A549 (cell line): ENCODE measurements at regions not wholly inside any gene's neighbourhood (a gene's known extent, or its start where the extent isn't known, plus 50 kb on each side); places are given as distances from the start of the nearest gene placed in this dataset.

ENCODE experiments used
- ATAC-seq, 2 experiments: fragments of 200-7000 bp in 1 of 2; fragments of >200 bp in 1 of 2; cut with Nextera tagmentation in 1 of 2; cut with Tn5 transposase in 1 of 2; 3 replicates each; pipeline versions ENCODE4 v1.8.0 to v1.9.1; 2018 to 2020; ENCODE audit warnings: mild to moderate bottlenecking in 1 of 2, moderate library complexity in 1 of 2
- CTCF ChIA-PET: fragments of 300-600 bp; sonication (Branson Sonifier 250); formaldehyde crosslinking; extraction: SDS; loops from one replicate; lab custom pipeline; 2021; ENCODE audit warnings: antibody characterized with exemption, inconsistent platforms; lab: Yijun Ruan, JAX
- POLR2A ChIA-PET: fragments of 350-600 bp; formaldehyde crosslinking; extraction: SDS; loops from one replicate; lab custom pipeline; 2021; ENCODE audit warnings: antibody characterized with exemption, inconsistent platforms; lab: Yijun Ruan, JAX
- DNase-seq, 2 experiments: peaks; one replicate each; pipeline versions ENCODE4 v3.0.0 to v3.0.0-alpha.2; 2011 to 2016; ENCODE audit warnings: low read depth in 1 of 2, low spot score in 1 of 2
- FAIRE-seq: peaks from 2 replicates; lab custom pipeline; 2011; peaks lifted over from hg19 to GRCh38; lab: Jason Lieb, UNC
- H3K27ac ChIP-seq, 2 experiments: fragments of >200 bp; sonication (Bioruptor Twin); formaldehyde crosslinking; 3 replicates each; pipeline ENCODE4 v1.5.1; 2016 to 2017
- H3K4me1 ChIP-seq: fragments of >200 bp; sonication (Bioruptor Twin); formaldehyde crosslinking; 3 replicates; pipeline ENCODE4 v1.6.1; 2016
- H3K4me2 ChIP-seq: fragments of >200 bp; sonication (Bioruptor Twin); formaldehyde crosslinking; 3 replicates; pipeline ENCODE4 v1.6.1; 2016
- H3K4me3 ChIP-seq: fragments of >200 bp; sonication (Bioruptor Twin); formaldehyde crosslinking; 3 replicates; pipeline ENCODE4 v1.5.1; 2016
- H3K9me3 ChIP-seq: fragments of >200 bp; sonication (Bioruptor Twin); formaldehyde crosslinking; 3 replicates; pipeline ENCODE4 v1.6.1; 2016
- CBX2 ChIP-seq: fragments of 200-600 bp; sonication (generic); IDR thresholded peaks from 2 replicates; pipeline ENCODE4 v1.6.1; 2016; ENCODE audit warnings: low read depth, mild to moderate bottlenecking, borderline replicate concordance
- CEBPB ChIP-seq, 2 experiments: fragments of >200 bp in 1 of 2; sonication (Bioruptor Twin) in 1 of 2; formaldehyde crosslinking in 1 of 2; IDR thresholded peaks; 2 replicates each; pipeline ENCODE4 v1.6.1; 2012 to 2016
- CHD4 ChIP-seq: fragments of 200-600 bp; sonication (generic); IDR thresholded peaks from 2 replicates; pipeline ENCODE4 v1.6.1; 2016; ENCODE audit warnings: antibody characterized with exemption, mild to moderate bottlenecking, borderline replicate concordance
- CTCF ChIP-seq: fragments of >200 bp; sonication (Bioruptor Twin); formaldehyde crosslinking; IDR thresholded peaks from 3 replicates; pipeline ENCODE4 v1.5.1; 2016
- ESRRA ChIP-seq: fragments of 150-350 bp; IDR thresholded peaks from 2 replicates; pipeline ENCODE4 v1.6.1; 2014; ENCODE audit warnings: mild to moderate bottlenecking, low read length, borderline replicate concordance
- FOSL2 ChIP-seq, 2 experiments: fragments of 450-650 bp in 1 of 2; fragments of >200 bp in 1 of 2; sonication (Bioruptor Twin) in 1 of 2; formaldehyde crosslinking; IDR thresholded peaks; 2 replicates each; pipeline versions ENCODE4 v1.5.0 to v1.6.1; 2016 to 2020; ENCODE audit warnings: mild to moderate bottlenecking in 1 of 2, moderate library complexity in 1 of 2
- HEYL ChIP-seq: fragments of 250-450 bp; sonication (Bioruptor Pico); IDR thresholded peaks from 2 replicates; pipeline ENCODE4 v1.8.0; 2021; ENCODE audit warnings: mild to moderate bottlenecking, moderate library complexity
- HMGXB4 ChIP-seq: fragments of 250-450 bp; sonication (Bioruptor Pico); IDR thresholded peaks from 2 replicates; pipeline ENCODE4 v1.5.0; 2021; ENCODE audit warnings: mild to moderate bottlenecking, moderate library complexity, borderline replicate concordance
- MAX ChIP-seq: IDR thresholded peaks from 2 replicates; pipeline ENCODE4 v1.6.1; 2012
- NR3C1 ChIP-seq: fragments of >200 bp; sonication (Bioruptor Twin); formaldehyde crosslinking; IDR thresholded peaks from 3 replicates; pipeline ENCODE4 v1.6.1; 2017
- PHF8 ChIP-seq: fragments of 200-600 bp; sonication (generic); IDR thresholded peaks from 2 replicates; pipeline ENCODE4 v1.6.1; 2016; ENCODE audit warnings: low read depth, mild to moderate bottlenecking, antibody characterized with exemption, moderate library complexity, borderline replicate concordance
- SREBF2 ChIP-seq: fragments of 450-650 bp; IDR thresholded peaks from 2 replicates; pipeline ENCODE4 v1.6.1; 2014; ENCODE audit warnings: mild to moderate bottlenecking, moderate library complexity
- USF2 ChIP-seq: fragments of 450-650 bp; IDR thresholded peaks from 2 replicates; pipeline ENCODE4 v1.6.1; 2014; ENCODE audit warnings: antibody characterized with exemption
- ZNF302 ChIP-seq: fragments of 250-450 bp; sonication (Bioruptor Pico); IDR thresholded peaks from 2 replicates; pipeline ENCODE4 v1.9.0; 2021; ENCODE audit warnings: inconsistent platforms, mild to moderate bottlenecking, moderate library complexity
- WGBS: methylation state at CpG from one replicate; pipeline ENCODE4 v1.1.6; 2017; ENCODE audit errors: missing lambda C conversion rate; 5-methylcytosine and 5-hydroxymethylcytosine counted together
- TF ChIP-seq, protein P1 (sequence below): IDR thresholded peaks from 2 replicates; pipeline ENCODE4 v1.6.1; 2012
- TF ChIP-seq, protein P2 (sequence below): fragments of >200 bp; sonication (Bioruptor Twin); formaldehyde crosslinking; IDR thresholded peaks from 3 replicates; pipeline ENCODE4 v1.6.1; 2016

GRCh38 chr16:85164431-85164830 is 52.2 kb upstream of the CIBAR2 start:
- Histone ChIP-seq H3K4me1 (peaks cover 17% of the 10 kb centered on the region), H3K4me3 (no peak overlapping the region), H3K4me2 (no peak overlapping the region), H3K9me3 (no peaks in the 10 kb centered on the region), H3K27ac (no peak overlapping the region)
- DNase-seq (no peak), FAIRE-seq (no peak), ATAC-seq (no peak)
- ChIA-PET POLR2A (no interaction called here), CTCF (interaction anchor here (1.1 to 3.6 kb wide), 2 partner anchors 8 to 89 kb away, joined by 3 to 9 read pairs; no protein-coding TSS in a partner anchor)
- 83% methylated on average over 3 of the region's 3 CpGs for WGBS
- TF ChIP-seq MAX (no peak), HMGXB4 (CRISPR knock-in tag) (no peak)

DNA sequence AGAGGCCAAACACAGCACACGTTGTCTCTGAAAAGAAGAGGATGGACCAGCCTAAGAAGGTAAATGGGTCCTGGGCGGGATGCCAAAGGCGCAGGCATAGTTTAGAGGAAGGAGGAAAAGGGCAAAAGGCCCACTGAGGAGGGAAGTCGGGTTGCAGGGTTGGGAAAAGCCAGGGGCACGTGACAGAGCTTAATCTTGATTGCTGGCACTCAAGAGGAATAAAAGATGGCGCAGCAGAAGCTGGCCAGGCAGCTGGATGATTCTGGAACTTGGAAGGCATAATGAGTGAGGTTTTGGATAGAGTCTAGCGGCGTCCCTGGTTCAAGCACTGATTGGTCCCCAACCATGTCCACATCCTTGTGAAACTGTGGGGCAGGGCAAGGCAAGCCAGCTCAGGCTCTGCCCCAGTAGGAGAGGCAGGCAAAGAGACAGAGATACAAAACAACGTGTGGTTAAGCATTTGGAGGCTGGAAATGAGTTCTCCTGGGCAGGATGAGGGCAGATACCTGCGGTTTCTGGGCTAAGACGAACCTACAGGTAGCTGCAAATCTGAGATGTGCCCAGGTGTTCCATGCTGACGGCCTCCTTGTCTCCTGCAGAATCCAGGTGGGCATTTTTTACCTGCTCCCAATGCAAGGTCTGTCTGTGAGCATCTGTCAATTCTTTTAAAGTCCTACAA is 52.7 kb upstream of the CIBAR2 start:
- ChIA-PET POLR2A (no interaction called here), CTCF (interaction anchor here (3.6 kb wide), 1 partner anchor 88 kb away, joined by 9 read pairs; no protein-coding TSS in a partner anchor)
- no peak overlapping the region for H3K4me3 ChIP-seq
- H3K27ac ChIP-seq, result no peak overlapping the region
- DNase-seq (no peak), ATAC-seq (no peak), FAIRE-seq (no peak)
- H3K4me1 ChIP-seq, result peaks cover 20% of the 10 kb centered on the region
- H3K4me2 ChIP-seq, result no peak overlapping the region
- no peaks in the 10 kb centered on the region for H3K9me3 ChIP-seq
- WGBS, result 83% methylated on average over 12 of the region's 12 CpGs
- no peak for TF ChIP-seq FOSL2 (IDR thresholded peaks at IDR 0.05)
- TF ChIP-seq FOSL2 (CRISPR knock-in tag; IDR thresholded peaks at IDR 0.05), result no peak
- no peak for TF ChIP-seq ZNF302 (CRISPR knock-in tag)
- no peak for TF ChIP-seq SREBF2
- TF ChIP-seq HEYL, result no peak
- no peak for TF ChIP-seq ESRRA
- TF ChIP-seq NR3C1, result no peak
- TF ChIP-seq, protein P1, sequence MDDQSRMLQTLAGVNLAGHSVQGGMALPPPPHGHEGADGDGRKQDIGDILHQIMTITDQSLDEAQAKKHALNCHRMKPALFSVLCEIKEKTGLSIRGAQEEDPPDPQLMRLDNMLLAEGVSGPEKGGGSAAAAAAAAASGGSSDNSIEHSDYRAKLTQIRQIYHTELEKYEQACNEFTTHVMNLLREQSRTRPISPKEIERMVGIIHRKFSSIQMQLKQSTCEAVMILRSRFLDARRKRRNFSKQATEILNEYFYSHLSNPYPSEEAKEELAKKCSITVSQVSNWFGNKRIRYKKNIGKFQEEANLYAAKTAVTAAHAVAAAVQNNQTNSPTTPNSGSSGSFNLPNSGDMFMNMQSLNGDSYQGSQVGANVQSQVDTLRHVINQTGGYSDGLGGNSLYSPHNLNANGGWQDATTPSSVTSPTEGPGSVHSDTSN, result no peak
- TF ChIP-seq USF2, result no peak
- TF ChIP-seq CHD4, result no peak
- TF ChIP-seq CEBPB (IDR thresholded peaks at IDR 0.05), result no peak
- no peak for TF ChIP-seq PHF8
- TF ChIP-seq, protein P2, sequence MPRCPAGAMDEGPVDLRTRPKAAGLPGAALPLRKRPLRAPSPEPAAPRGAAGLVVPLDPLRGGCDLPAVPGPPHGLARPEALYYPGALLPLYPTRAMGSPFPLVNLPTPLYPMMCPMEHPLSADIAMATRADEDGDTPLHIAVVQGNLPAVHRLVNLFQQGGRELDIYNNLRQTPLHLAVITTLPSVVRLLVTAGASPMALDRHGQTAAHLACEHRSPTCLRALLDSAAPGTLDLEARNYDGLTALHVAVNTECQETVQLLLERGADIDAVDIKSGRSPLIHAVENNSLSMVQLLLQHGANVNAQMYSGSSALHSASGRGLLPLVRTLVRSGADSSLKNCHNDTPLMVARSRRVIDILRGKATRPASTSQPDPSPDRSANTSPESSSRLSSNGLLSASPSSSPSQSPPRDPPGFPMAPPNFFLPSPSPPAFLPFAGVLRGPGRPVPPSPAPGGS, result no peak
- TF ChIP-seq CTCF, result no peak
- TF ChIP-seq CBX2, result no peak
